Gastroesophageal sphincter (tissue), 4 donors: ENCODE measurements at regions not wholly inside any gene's neighbourhood (a gene's known extent, or its start where the extent isn't known, plus 50 kb on each side); places are given as distances from the start of the nearest gene placed in this dataset.
A peak's percentile ranks its signal among the peaks of the same experiment; 100 is the strongest.

ENCODE experiments used
- ATAC-seq: fragments of 150-250 bp; one replicate; pipeline ENCODE4 v1.9.1; 2016; ENCODE audit warnings: mild to moderate bottlenecking, moderate library complexity
- H3K27ac ChIP-seq, 4 donors: fragments of 200-600 bp; sonication (generic) in 3 of 4; 1 replicate in 3 of 4; 2 replicates in 1 of 4; pipeline ENCODE4 v1.5.1; 2016 to 2019
- H3K27me3 ChIP-seq: fragments of 200-600 bp; sonication (generic); one replicate; pipeline ENCODE4 v1.5.1; 2019
- H3K36me3 ChIP-seq, 2 donors: fragments of 200-600 bp; sonication (generic); one replicate each; pipeline ENCODE4 v1.5.1; 2019; ENCODE audit warnings: control low read depth in 1 of 2
- H3K4me1 ChIP-seq, 3 donors: fragments of 200-600 bp; sonication (generic); 1 replicate in 2 of 3; 2 replicates in 1 of 3; pipeline ENCODE4 v1.5.1; 2016 to 2019; ENCODE audit warnings: control low read depth in 2 of 3
- H3K4me3 ChIP-seq, 2 donors: fragments of 200-600 bp; sonication (generic); one replicate each; pipeline ENCODE4 v1.5.1; 2019; ENCODE audit warnings: mild to moderate bottlenecking in 1 of 2, moderate library complexity in 1 of 2
- H3K9me3 ChIP-seq, 3 donors: fragments of 200-600 bp; sonication (generic); one replicate each; pipeline ENCODE4 v1.5.1; 2017 to 2019; ENCODE audit warnings: control low read depth in 2 of 3
- CTCF ChIP-seq, 4 experiments: fragments of 200-600 bp in 2 of 4; fragments of 450-650 bp in 2 of 4; sonication (generic) in 1 of 4; IDR thresholded peaks; one replicate each; pipeline ENCODE4 v1.5.1; 2017 to 2019; ENCODE audit warnings: antibody characterized with exemption in 4 of 4, mild to moderate bottlenecking in 2 of 4, moderate library complexity in 2 of 4
- EP300 ChIP-seq: sonication (generic); formaldehyde crosslinking; IDR thresholded peaks from one replicate; pipeline ENCODE4 v1.6.1; 2017; ENCODE audit warnings: antibody characterized with exemption, mild to moderate bottlenecking
- POLR2A ChIP-seq, 2 donors: fragments of 450-650 bp; IDR thresholded peaks; one replicate each; pipeline ENCODE4 v1.6.1; 2017; ENCODE audit warnings: antibody characterized with exemption in 2 of 2, mild to moderate bottlenecking in 2 of 2, moderate library complexity in 1 of 2
- POLR2AphosphoS5 ChIP-seq: sonication (generic); formaldehyde crosslinking; IDR thresholded peaks from one replicate; pipeline ENCODE4 v1.6.1; 2017; ENCODE audit warnings: antibody characterized with exemption
- WGBS, 2 donors: methylation state at CpG; one replicate each; pipeline ENCODE4 v1.1.5; 2018; ENCODE audit warnings: low coverage in 1 of 2; 5-methylcytosine and 5-hydroxymethylcytosine counted together
- small RNA-seq, 4 donors: library from RNA; depleted of rRNA; stranded (forward); fragments of <200 nt; gene quantifications; one replicate each; pipeline ENCODE3, GENCODE V24; 2016

DNA sequence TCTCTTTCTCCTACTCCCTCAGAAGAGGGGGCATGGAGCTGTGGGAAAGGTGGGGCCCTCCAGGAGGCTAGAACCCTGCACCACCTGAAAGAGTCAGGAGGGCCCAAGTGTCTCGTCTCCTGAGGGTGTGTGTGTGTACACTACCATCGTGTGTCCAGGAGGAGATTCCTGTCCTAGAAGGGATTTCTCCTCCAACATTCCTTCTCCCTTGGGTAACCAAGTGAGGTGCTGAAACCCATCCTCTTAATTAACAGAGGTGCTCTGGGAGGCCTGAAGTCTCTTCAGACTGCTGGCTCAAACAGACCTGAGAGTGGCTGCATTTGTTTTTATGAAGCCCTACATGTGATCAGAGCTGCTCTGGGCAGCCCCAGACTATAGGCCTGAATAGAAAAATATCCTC, 61.1 kb upstream of the FAM169A start:
- WGBS, 2 donors = 67 to 86% methylated on average over 1 to 2 of the region's 2 CpGs
- no peak for ATAC-seq
- TF ChIP-seq POLR2A (IDR thresholded peaks at IDR 0.05) = no peak
- no peak for TF ChIP-seq EP300
- Histone ChIP-seq H3K4me3 (no peak overlapping the region), H3K27me3 (no peaks in the 10 kb centered on the region), H3K9me3 (no peaks in the 10 kb centered on the region), H3K27ac (no peak overlapping the region), H3K36me3 (no peaks in the 10 kb centered on the region), H3K4me1 (no peaks in the 10 kb centered on the region)

- H3K36me3 ChIP-seq = no peaks in the 10 kb centered on the region
- no peaks in the 10 kb centered on the region for H3K4me1 ChIP-seq
- no peaks in the 10 kb centered on the region for H3K9me3 ChIP-seq
- WGBS, 2 donors = 3 to 4% methylated on average over 6 of the region's 6 CpGs
- no peak overlapping the region for H3K4me3 ChIP-seq
- H3K27me3 ChIP-seq = no peaks in the 10 kb centered on the region
- peak; percentile 50 for ATAC-seq
- H3K27ac ChIP-seq = no peak overlapping the region
- peak in 3 of 4 experiments; percentile 55 to 67 (median 63) for TF ChIP-seq CTCF (IDR thresholded peaks at IDR 0.05)
- TF ChIP-seq EP300 = no peak
These were observed 53.3 kb upstream of the FAM169A start for GRCh38 chr5:74919487-74919886.

- 70 to 80% methylated on average over 4 of the region's 4 CpGs for WGBS, 2 donors
- Histone ChIP-seq H3K9me3 (no peaks in the 10 kb centered on the region), H3K36me3 (no peaks in the 10 kb centered on the region), H3K27me3 (no peaks in the 10 kb centered on the region), H3K4me1 (no peaks in the 10 kb centered on the region), H3K4me3 (no peak overlapping the region), H3K27ac (no peak overlapping the region)
- no peak for ATAC-seq
- TF ChIP-seq POLR2A (IDR thresholded peaks at IDR 0.05) (no peak), CTCF (IDR thresholded peaks at IDR 0.05) (no peak), POLR2AphosphoS5 (no peak), EP300 (no peak)
These were observed 52.9 kb upstream of the FAM169A start for GRCh38 chr5:74919041-74919440.

DNA sequence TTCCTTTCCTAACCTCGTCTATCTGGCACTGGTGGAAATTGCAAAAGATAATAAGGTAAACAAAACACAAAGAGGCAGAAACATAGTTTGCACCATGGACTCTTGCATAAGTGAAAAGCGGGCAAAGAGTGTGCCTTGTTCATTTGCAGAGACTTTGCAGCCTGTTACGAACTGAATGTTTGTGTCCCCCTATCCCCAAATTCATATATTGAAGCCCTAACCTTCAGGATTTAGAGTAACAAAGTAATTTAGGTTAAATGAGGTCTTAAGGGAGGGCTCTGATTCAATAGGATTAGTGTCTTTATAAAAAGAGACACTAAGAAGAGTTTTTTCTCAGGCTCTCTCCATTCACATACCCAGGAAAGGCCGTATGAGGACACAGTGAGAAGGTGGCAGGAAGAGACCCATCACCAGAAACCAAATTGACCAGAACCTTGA, 52.1 kb upstream of the FAM169A start:
- WGBS, 2 donors = 64 to 70% methylated on average over 2 to 4 of the region's 4 CpGs
- Histone ChIP-seq H3K27ac (no peak overlapping the region), H3K4me1 (no peaks in the 10 kb centered on the region), H3K36me3 (no peaks in the 10 kb centered on the region), H3K9me3 (no peaks in the 10 kb centered on the region), H3K4me3 (no peak overlapping the region), H3K27me3 (no peaks in the 10 kb centered on the region)
- no peak for TF ChIP-seq EP300
- TF ChIP-seq CTCF (IDR thresholded peaks at IDR 0.05) = no peak
- no peak for TF ChIP-seq POLR2AphosphoS5
- TF ChIP-seq POLR2A (IDR thresholded peaks at IDR 0.05) = no peak
- no peak for ATAC-seq

DNA sequence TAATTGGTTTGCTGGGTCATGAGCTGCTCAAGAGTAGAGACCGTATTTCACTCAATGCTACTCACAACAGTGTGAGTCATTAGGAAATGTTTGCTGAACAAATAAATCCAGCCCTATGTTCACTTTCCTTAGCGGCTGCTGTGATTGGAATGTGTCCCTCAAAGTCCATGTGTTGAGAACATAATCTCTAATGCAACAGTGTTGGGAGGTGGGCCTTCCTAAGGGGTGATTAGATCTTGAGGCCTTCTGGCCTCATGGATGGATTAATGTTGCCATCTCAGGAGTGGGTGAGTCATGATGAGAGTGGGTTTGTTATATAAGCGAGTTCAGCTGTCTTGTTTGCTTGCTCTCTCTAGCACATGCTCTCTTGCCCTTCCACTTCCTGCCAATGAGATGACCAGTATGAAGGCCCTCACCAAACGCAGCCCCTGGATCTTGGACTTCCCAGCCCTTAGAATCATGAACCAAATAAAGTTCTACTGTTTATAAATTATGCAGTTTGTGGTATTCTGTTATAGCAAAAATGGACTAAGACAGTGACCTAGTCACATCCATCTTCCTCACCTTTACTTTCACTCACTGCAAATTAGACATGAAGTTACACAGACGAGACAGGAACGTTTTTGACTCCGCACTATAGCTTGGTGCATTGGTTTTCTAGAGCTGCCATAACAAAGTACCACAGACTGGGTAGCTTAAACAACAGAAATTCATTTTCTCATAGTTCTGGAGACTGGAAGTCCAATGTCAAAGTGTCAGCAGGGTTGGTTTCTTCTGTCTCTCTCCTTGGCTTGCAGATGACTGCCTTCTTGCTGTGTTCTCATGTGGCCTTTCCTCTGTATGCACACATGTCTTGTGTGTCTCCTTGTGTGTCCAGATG, 50.9 kb upstream of the FAM169A start:
- no peak for TF ChIP-seq EP300
- no peak for TF ChIP-seq POLR2AphosphoS5
- TF ChIP-seq POLR2A (IDR thresholded peaks at IDR 0.05) = no peak
- no peak for TF ChIP-seq CTCF (IDR thresholded peaks at IDR 0.05)
- Histone ChIP-seq H3K9me3 (no peaks in the 10 kb centered on the region), H3K4me3 (no peak overlapping the region), H3K36me3 (no peaks in the 10 kb centered on the region), H3K27me3 (peaks cover 4% of the 10 kb centered on the region), H3K27ac (no peak overlapping the region), H3K4me1 (no peaks in the 10 kb centered on the region)
- WGBS, 2 donors = 80 to 87% methylated on average over 7 of the region's 7 CpGs
- no peak for ATAC-seq

Small RNA genes lying in the stretch of these regions (small RNA-seq; reads per million reads assigned to genes)
- 0 reads per million in 4 donors for gene AC116337.2
